C4-2B (cell line): ENCODE measurements at regions not wholly inside any gene's neighbourhood (a gene's known extent, or its start where the extent isn't known, plus 50 kb on each side); places are given as distances from the start of the nearest gene placed in this dataset.

Experiments
- H3K27ac ChIP-seq: fragments of 450-650 bp; 2 replicates; pipeline ENCODE4 v1.5.1; 2017
- ZFX ChIP-seq: fragments of 450-650 bp; IDR thresholded peaks from 2 replicates; pipeline ENCODE4 v1.6.1; 2017
- TF ChIP-seq, protein P1 (sequence below): fragments of 450-650 bp; conservative IDR thresholded peaks from 2 replicates; pipeline ENCODE4 v1.5.1; 2017; ENCODE audit warnings: mild to moderate bottlenecking

GRCh38 chrX:39509157-39509556 lies 588.6 kb downstream of the BCOR start:
- H3K27ac ChIP-seq, result no peak overlapping the region
- TF ChIP-seq, protein P1, sequence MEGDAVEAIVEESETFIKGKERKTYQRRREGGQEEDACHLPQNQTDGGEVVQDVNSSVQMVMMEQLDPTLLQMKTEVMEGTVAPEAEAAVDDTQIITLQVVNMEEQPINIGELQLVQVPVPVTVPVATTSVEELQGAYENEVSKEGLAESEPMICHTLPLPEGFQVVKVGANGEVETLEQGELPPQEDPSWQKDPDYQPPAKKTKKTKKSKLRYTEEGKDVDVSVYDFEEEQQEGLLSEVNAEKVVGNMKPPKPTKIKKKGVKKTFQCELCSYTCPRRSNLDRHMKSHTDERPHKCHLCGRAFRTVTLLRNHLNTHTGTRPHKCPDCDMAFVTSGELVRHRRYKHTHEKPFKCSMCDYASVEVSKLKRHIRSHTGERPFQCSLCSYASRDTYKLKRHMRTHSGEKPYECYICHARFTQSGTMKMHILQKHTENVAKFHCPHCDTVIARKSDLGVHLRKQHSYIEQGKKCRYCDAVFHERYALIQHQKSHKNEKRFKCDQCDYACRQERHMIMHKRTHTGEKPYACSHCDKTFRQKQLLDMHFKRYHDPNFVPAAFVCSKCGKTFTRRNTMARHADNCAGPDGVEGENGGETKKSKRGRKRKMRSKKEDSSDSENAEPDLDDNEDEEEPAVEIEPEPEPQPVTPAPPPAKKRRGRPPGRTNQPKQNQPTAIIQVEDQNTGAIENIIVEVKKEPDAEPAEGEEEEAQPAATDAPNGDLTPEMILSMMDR, result no peak
- TF ChIP-seq ZFX, result no peak

DNA sequence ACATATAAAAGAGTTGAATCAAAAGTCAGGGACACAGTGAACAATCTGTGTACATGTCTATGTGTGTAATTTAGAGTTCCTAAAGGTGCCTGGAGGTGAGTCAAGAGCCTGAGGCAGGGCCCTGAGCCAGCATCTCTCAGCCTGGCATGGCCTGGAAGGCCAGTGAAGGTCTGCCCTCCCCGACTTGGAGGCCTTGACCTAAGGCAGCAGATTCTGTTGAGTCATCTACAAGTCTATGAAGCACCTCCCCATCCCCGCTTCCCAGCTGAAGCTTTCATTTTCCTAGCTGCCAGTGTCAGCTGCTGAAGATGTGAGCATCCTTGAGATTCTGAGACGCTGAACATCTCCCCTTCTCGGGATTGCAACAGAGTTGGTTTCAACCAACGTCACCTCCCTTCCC lies 583.9 kb downstream of the BCOR start:
- TF ChIP-seq, protein P1, result no peak
- no peak for TF ChIP-seq ZFX
- no peak overlapping the region for H3K27ac ChIP-seq

- TF ChIP-seq ZFX, result no peak
- TF ChIP-seq, protein P1, result no peak
- H3K27ac ChIP-seq, result no peak overlapping the region
These were observed 583.0 kb downstream of the BCOR start for GRCh38 chrX:39514801-39515200.

GRCh38 chrX:39516427-39516841 lies 581.3 kb downstream of the BCOR start:
- no peak overlapping the region for H3K27ac ChIP-seq
- TF ChIP-seq, protein P1, result no peak
- no peak for TF ChIP-seq ZFX

- TF ChIP-seq ZFX, result no peak
- TF ChIP-seq, protein P1, result no peak
These were observed 579.2 kb downstream of the BCOR start for GRCh38 chrX:39518476-39519029.

DNA sequence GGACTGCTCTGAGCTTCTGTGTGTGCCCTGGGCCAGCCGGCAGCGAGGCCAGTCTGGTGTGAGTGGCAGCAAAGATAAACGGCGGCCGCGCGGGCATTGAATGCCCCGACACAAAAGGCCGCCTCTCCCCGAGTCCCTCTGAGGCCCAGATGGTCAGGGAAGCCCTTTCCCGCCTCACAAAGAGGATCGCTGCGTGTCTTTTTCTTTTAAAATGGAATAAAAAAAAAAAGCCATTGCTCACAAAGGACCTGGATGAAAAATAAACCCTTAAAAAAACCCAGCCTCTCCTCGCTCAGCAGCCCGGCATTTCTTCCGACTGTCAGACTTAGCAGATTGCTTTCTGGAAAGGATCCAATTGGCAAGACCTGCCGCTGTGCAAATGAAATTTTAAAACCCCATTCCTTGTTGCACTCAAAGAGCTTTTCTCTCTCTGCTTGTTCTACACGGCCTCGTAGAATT lies 578.7 kb downstream of the BCOR start:
- H3K27ac ChIP-seq, result no peak overlapping the region; the same call in 1 of the 2 replicates
- TF ChIP-seq ZFX, result no peak
- TF ChIP-seq, protein P1, result no peak

More at GRCh38 chrX:39518476-39519029, 579.2 kb downstream of the BCOR start:
- no peak overlapping the region; the same call in 1 of the 2 replicates for H3K27ac ChIP-seq

DNA sequence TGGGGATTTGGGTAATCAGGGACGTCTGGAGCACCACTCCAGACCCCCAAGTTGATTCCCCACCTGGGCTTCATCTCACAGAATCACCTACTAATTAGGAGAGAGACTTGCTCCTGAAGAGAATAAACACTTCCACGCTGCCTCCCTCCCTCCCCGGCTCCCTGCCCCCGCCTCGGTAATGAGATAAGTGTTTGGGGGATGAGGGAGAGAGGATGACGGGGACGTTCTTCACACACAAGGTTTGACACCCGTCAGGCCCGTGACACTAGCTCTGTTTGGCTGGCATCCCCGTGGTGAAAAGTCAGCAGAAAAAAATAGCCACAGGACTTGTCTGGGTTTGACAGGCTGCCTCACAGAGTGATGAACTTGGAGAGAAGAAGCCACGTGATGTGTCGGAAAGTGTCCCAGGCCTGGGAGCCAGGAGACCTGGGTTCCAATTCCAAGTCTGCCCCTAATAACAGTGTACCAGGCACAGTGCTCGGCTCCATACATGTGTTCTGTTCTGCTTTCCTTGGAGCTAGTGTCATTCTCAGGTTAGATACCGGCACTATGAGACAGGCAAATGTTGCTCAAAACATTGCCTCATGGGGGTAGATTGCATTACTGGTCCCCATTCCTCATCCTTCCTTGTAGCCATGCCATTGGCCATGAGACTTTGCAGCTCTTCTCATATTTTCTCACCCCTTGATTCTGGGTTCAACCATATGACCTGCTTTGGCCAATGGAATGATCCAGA lies 578.0 kb downstream of the BCOR start:
- no peak overlapping the region for H3K27ac ChIP-seq
- no peak for TF ChIP-seq ZFX
- TF ChIP-seq, protein P1, result no peak
